NCI-H524 (cell line): ENCODE measurements at regions not wholly inside any gene's neighbourhood (a gene's known extent, or its start where the extent isn't known, plus 50 kb on each side); places are given as distances from the start of the nearest gene placed in this dataset.
"Not testable (repeated sequence)": the region's sequence is repeated elsewhere in the genome, so short reads cannot be mapped to it uniquely, and the experiment has no call there.

Experiments
- DNase-seq, 2 experiments: peaks; one replicate each; lab custom pipeline; 2025; lab: John Stamatoyannopoulos, UW

DNA sequence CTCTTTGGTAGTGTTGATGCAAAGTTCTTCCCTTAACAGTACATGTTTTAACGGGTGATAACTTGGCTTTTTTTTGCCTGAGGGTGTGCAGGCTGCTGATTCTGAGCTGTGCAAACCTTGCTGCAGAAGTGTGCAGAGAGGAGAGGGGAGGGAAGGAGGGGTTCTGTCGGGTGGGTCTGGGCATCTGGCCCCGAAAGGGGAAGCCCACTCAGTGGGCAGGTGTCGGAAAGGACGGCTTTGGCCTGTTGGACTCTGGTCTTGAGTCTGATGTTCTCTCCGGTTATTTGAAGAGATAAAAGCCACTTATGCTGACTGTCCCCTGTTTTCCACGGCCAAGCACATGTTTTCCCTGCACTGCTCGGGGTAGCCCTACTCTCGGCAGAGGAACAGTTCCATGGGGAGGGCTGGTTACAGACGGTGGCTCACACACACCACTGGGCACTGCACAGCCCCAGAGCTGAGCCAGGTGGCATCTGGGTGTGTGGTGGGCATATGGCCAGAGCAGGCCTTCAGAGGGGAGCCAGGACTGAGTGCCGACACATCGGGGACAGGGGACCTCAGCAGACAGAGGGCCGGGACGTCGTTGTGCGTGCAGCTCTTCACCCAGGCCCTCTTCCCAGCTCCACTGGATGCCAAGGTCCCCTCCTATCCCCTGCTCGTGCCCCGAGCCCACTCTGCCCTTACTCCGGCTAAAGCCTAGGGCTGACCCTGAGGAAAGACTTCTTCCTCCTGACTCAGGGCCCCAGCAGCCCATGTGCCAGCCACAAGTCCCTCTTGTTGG, 93.2 kb downstream of the TEX29 start:
- no peak for DNase-seq

DNA sequence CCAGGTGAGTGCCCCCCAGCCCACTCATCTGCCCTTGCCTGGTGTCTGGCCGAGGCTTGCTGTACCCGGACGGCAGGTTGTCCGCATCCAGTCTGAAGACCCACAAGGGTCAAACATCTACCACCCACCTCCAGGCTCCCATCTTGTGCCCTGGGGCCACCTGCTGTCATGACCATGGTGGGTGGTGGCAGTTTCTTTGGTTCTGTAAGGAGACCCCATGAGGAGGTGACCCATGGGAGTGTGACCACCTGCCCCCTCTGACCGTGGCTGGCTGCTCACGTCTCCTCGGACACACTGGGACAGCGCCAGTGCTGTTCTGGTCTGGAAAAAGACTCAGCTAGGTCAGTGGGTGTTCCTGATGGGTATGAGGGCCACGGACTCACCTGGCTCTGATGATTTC, 93.9 kb downstream of the TEX29 start:
- DNase-seq, result no peak

GRCh38 chr13:111415246-111415645, 94.8 kb downstream of the TEX29 start:
- no peak for DNase-seq

GRCh38 chr13:111415765-111416164, 95.3 kb downstream of the TEX29 start:
- DNase-seq, result no peak

GRCh38 chr13:111418101-111418500, 97.7 kb downstream of the TEX29 start:
- no peak for DNase-seq

DNA sequence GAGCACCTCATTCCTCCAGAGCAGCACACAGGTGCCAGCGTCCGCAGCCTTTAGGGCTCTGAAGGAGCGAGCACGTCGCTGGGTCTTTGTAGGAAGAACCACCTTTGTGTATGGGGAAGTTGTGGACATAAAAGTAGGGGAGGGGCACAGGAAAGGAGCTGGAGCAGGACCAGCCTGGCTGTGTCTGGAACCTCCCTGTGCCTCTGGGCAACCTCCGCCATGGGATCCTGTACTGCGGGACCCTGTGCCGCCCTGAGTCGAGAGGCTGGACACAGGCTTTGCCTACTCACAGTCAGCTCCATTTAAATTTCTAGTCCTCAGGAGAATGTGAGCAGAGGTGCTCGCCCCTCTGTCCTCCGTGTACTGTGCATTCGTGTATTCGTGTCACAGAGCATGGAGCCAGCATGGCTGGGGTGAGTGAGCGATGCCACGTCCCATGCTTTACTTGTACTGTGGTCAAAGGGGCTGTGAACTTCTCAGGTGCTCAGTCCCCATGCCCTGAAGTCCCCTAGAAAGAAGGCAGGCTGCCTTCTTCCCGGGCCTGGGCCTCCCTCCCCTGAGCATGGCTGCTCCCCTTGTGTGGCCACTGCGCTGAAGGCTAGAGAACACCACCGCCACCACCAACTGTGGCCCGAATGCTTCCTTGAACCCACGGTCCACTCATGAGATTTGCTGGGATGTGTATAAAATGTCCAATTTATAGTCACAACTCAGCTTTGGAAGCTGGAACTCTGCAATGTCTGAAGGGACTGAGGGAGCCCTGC, 99.9 kb downstream of the TEX29 start:
- no peak for DNase-seq

GRCh38 chr13:111421216-111421615, 100.8 kb downstream of the TEX29 start:
- no peak for DNase-seq

DNA sequence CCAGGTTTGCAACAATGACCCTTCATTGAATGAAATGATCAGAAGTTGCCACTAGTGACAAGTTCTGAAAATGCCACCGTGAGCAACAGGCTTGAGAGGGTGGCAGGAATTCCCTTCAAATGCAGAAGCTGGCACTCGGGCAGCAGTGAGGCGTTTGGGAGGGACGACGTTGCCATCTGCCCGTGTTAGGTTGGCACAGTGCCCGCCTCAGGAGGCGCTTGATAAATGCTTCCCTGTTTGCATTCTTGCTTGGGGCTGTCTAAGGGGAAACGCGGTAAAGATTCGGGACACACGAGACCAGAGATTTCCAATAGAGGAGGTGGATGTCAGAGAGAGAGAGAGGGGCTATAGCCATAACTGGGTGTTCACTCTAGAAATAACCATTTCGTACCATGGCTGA, 101.9 kb downstream of the TEX29 start:
- DNase-seq, result peak; percentile 7 to 12

GRCh38 chr13:111423168-111423785, 102.8 kb downstream of the TEX29 start:
- no peak for DNase-seq

DNA sequence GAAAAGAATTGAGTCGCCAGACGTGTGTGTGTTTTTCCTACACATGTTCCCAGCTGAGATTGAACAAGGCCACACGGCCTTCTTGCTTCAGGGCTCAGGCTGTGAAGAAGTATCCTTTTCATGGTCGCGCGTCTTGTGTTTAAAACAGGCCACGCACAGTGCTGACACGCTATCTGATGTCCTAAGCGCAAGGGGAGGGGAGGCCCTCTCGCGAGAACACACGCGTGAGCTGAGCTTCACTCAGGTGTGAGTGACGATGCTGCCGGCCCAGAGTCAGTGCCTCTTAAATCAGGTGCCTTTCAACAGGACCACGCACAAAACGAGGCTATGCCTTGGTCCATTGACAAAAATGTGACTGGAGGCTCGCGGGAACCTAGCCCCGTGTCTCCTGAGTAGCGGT, 103.7 kb downstream of the TEX29 start:
- no peak for DNase-seq

GRCh38 chr13:111425326-111425725, 104.9 kb downstream of the TEX29 start:
- DNase-seq, result no peak

- peak; percentile 11 to 52 for DNase-seq
Observed at GRCh38 chr13:111429064-111429558, 108.7 kb downstream of the TEX29 start.

GRCh38 chr13:111431206-111431605, 110.8 kb downstream of the TEX29 start:
- DNase-seq, result peak in 1 of 2 experiments; percentile 3

- no peak for DNase-seq
Observed at GRCh38 chr13:111434578-111435159, 114.2 kb downstream of the TEX29 start.

DNA sequence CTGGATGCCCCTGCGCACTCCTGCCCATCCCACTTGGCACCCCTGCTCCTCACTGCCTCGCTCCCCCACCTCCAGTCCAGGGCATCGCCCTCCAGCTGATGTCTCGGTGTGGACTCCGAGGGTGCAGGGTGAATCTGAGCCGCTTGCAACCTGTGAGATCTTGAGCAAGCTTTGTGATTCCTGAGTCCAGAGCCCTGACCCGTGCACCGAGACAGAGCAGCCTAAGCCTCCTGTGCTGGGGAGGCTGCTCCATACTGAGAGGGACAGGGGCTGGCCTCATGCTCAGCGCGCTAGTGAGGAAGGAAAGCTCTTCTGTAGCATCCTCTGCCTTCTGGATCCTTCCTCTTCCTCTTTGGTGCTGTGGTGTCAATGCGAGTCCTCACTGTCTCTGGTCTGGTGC, 116.0 kb downstream of the TEX29 start:
- DNase-seq, result no peak

DNA sequence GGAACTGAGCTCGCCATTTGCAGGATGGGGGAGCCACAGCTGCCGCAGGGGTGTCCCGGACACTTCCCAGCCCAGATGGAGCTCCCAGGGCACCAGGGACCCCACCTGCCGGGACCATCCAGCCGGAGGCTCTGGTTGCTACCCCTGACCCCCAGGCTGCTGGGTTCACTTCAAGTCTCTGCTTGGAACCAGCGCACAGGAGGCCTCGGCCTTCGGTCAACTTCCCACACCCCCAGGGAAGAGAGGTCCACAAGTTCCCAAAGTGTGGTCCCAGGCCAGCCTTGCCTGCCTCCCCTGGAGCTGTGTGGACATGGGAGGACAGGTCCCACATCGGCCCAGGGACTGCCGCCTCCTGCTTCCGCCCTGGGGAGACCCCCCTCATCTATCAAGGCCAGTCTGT, 117.0 kb downstream of the TEX29 start:
- DNase-seq, result no peak

- no peak for DNase-seq
Observed at GRCh38 chr13:111437856-111438547, 117.6 kb downstream of the TEX29 start.

- DNase-seq, result not testable (repeated sequence)
Observed at GRCh38 chr13:111440492-111440891, 120.0 kb downstream of the TEX29 start.

GRCh38 chr13:111443981-111444380, 123.5 kb downstream of the TEX29 start:
- no peak for DNase-seq

DNA sequence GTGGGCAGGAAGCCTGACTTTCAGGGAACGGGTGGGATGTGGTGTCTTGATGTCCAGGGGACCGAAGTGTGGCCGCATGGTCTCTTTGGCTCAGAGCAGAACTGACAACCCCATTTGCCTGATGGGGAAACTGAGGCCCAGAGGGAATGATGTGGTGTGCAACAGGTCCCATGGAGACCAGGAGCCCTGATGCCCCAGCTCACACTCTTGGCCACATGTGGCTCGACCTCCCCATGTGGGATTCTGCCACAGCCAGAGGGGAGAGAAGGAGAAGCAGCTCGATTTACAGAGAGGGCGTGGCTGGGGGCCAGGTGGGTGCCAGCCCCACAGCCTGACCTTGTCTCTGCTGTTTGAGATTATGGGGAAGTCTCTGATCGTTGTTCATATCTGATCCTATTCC, 128.1 kb downstream of the TEX29 start:
- DNase-seq, result no peak

- no peak for DNase-seq
Observed at GRCh38 chr13:111449041-111449440, 128.6 kb downstream of the TEX29 start.

- no peak for DNase-seq
Observed at GRCh38 chr13:111451402-111451801, 131.0 kb downstream of the TEX29 start.
